Tibial nerve (tissue), 4 donors: ENCODE measurements at regions not wholly inside any gene's neighbourhood (a gene's known extent, or its start where the extent isn't known, plus 50 kb on each side); places are given as distances from the start of the nearest gene placed in this dataset.

Source experiments
- EP300 ChIP-seq, 2 donors: sonication (generic); formaldehyde crosslinking; IDR thresholded peaks; one replicate each; pipeline ENCODE4 v1.6.1; 2017; ENCODE audit warnings: antibody characterized with exemption in 2 of 2, mild to moderate bottlenecking in 1 of 2
- POLR2A ChIP-seq, 2 donors: fragments of 450-650 bp; IDR thresholded peaks; one replicate each; pipeline ENCODE4 v1.6.1; 2017; ENCODE audit warnings: antibody characterized with exemption in 2 of 2, mild to moderate bottlenecking in 2 of 2, moderate library complexity in 2 of 2
- TF ChIP-seq, protein P1 (sequence below), 5 experiments: fragments of 200-600 bp in 3 of 5; fragments of 450-650 bp in 2 of 5; sonication (generic) in 3 of 5; IDR thresholded peaks; one replicate each; pipeline ENCODE4 v1.5.1; 2016 to 2019; ENCODE audit warnings: antibody characterized with exemption in 5 of 5, mild to moderate bottlenecking in 3 of 5, moderate library complexity in 2 of 5

DNA sequence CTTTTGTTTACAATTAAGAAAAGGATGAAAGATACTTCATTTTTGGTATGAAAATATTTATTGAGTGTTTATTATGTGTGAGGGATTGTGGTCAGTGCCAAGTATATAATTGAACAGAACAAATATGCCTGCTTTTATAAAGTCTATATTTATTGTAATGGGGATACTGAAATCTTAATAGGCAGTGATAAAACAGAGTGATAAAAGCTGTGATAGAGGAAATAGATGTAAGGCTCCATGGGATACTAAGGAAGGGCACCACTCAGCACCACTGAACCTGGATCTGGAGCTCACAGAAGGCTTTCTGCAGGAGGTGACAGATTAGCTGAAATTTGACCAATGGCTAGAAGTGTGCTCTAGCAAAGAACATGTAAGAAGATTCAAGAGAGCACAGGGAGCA is 263.5 kb downstream of the C4orf33 start:
- TF ChIP-seq, protein P1, sequence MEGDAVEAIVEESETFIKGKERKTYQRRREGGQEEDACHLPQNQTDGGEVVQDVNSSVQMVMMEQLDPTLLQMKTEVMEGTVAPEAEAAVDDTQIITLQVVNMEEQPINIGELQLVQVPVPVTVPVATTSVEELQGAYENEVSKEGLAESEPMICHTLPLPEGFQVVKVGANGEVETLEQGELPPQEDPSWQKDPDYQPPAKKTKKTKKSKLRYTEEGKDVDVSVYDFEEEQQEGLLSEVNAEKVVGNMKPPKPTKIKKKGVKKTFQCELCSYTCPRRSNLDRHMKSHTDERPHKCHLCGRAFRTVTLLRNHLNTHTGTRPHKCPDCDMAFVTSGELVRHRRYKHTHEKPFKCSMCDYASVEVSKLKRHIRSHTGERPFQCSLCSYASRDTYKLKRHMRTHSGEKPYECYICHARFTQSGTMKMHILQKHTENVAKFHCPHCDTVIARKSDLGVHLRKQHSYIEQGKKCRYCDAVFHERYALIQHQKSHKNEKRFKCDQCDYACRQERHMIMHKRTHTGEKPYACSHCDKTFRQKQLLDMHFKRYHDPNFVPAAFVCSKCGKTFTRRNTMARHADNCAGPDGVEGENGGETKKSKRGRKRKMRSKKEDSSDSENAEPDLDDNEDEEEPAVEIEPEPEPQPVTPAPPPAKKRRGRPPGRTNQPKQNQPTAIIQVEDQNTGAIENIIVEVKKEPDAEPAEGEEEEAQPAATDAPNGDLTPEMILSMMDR (IDR thresholded peaks at IDR 0.05) = no peak
- TF ChIP-seq POLR2A (IDR thresholded peaks at IDR 0.05) (no peak), EP300 (IDR thresholded peaks at IDR 0.05) (no peak)
